ENCODE measurements at regions not wholly inside any gene's neighbourhood (a gene's known extent, or its start where the extent isn't known, plus 50 kb on each side); places are given as distances from the start of the nearest gene placed in this dataset.

- ATAC-seq (ENCODE audit: low FRiP score in 2 of 2): no peak
- no peak overlapping the region for H3K27ac ChIP-seq
- WGBS, 2 donors: 94 to 96% methylated on average over 11 to 18 of the region's 18 CpGs
- peaks cover 7 to 56% (median 30%) of the 10 kb centered on the region in 4 donors for H3K36me3 ChIP-seq
- no peaks in the 10 kb centered on the region for H3K27me3 ChIP-seq
- H3K9me3 ChIP-seq: no peaks in the 10 kb centered on the region
- no peak overlapping the region for H3K4me3 ChIP-seq
- DNase-seq: no peak
- H3K4me1 ChIP-seq: no peaks in the 10 kb centered on the region
- TF ChIP-seq POLR2AphosphoS5 (IDR thresholded peaks at IDR 0.05) (no peak), CTCF (IDR thresholded peaks at IDR 0.05) (no peak), EP300 (IDR thresholded peaks at IDR 0.05) (no peak), POLR2A (IDR thresholded peaks at IDR 0.05) (no peak)
Measured at GRCh38 chr21:36245649-36246048, 74.3 kb upstream of the MORC3 start.

GRCh38 chr21:36246080-36246631 is 73.8 kb upstream of the MORC3 start:
- Histone ChIP-seq H3K27me3 (no peaks in the 10 kb centered on the region), H3K9me3 (no peaks in the 10 kb centered on the region), H3K4me1 (no peaks in the 10 kb centered on the region), H3K36me3 (peaks cover 7 to 61% (median 35%) of the 10 kb centered on the region in 4 donors), H3K27ac (no peak overlapping the region), H3K4me3 (no peak overlapping the region)
- DNase-seq: peak; percentile 60 to 78
- WGBS, 2 donors: 59 to 73% methylated on average over 18 to 23 of the region's 23 CpGs
- TF ChIP-seq EP300 (IDR thresholded peaks at IDR 0.05) (no peak), POLR2AphosphoS5 (IDR thresholded peaks at IDR 0.05) (no peak), CTCF (IDR thresholded peaks at IDR 0.05) (no peak), POLR2A (IDR thresholded peaks at IDR 0.05) (no peak)
- ATAC-seq (ENCODE audit: low FRiP score in 2 of 2): peak in 1 of 2 donors; percentile 68

GRCh38 chr21:36247316-36248010 is 72.5 kb upstream of the MORC3 start:
- Histone ChIP-seq H3K36me3 (peaks cover 7 to 71% (median 39%) of the 10 kb centered on the region in 4 donors), H3K4me1 (no peaks in the 10 kb centered on the region), H3K27ac (no peak overlapping the region), H3K4me3 (no peak overlapping the region), H3K27me3 (no peaks in the 10 kb centered on the region), H3K9me3 (no peaks in the 10 kb centered on the region)
- DNase-seq (no peak), ATAC-seq (ENCODE audit: low FRiP score in 2 of 2) (no peak)
- 91 to 94% methylated on average over 8 of the region's 8 CpGs for WGBS, 2 donors
- TF ChIP-seq POLR2AphosphoS5 (IDR thresholded peaks at IDR 0.05) (no peak), POLR2A (IDR thresholded peaks at IDR 0.05) (no peak), EP300 (IDR thresholded peaks at IDR 0.05) (no peak), CTCF (IDR thresholded peaks at IDR 0.05) (no peak)

- no peak for DNase-seq
- 88 to 91% methylated on average over 20 of the region's 20 CpGs for WGBS, 2 donors
- Histone ChIP-seq H3K27ac (no peak overlapping the region), H3K9me3 (no peaks in the 10 kb centered on the region), H3K4me3 (no peak overlapping the region), H3K36me3 (peaks cover 4 to 87% (median 38%) of the 10 kb centered on the region in 4 donors), H3K27me3 (no peaks in the 10 kb centered on the region), H3K4me1 (no peaks in the 10 kb centered on the region)
- TF ChIP-seq EP300 (IDR thresholded peaks at IDR 0.05) (no peak), POLR2AphosphoS5 (IDR thresholded peaks at IDR 0.05) (no peak), CTCF (IDR thresholded peaks at IDR 0.05) (no peak), POLR2A (IDR thresholded peaks at IDR 0.05) (no peak)
- no peak for ATAC-seq (ENCODE audit: low FRiP score in 2 of 2)
Measured at GRCh38 chr21:36249576-36250422, 70.2 kb upstream of the MORC3 start.
